ENCODE measurements at regions not wholly inside any gene's neighbourhood (a gene's known extent, or its start where the extent isn't known, plus 50 kb on each side); places are given as distances from the start of the nearest gene placed in this dataset.
A peak's percentile ranks its signal among the peaks of the same experiment; 100 is the strongest.

DNA sequence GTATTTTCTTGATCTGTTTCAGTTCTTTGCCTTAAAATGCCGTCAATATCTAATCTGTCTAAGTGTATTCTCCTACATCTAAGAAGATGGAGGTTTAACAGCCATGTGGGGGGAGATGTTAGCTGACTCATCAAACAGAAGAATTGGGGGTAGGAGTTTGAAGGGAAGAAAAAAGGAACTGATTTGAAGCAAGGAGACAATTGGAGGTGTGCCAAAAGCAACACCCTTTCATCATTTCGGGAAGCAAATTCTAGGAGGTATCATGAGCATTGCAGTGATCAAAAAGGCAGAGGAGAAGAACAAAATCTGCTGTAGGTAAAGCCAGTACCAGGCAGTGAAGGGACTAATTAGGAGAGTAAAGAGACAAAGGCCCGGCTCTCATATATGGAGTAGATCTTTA, 337.3 kb upstream of the TBC1D5 start:
- Histone ChIP-seq H3K9me3 (no peaks in the 10 kb centered on the region), H3K4me2 (0 out of 2 replicates have a peak overlapping the region, but pooled peaks have one; percentile 8), H3K4me3 (no peak overlapping the region), H3K27ac (no peak overlapping the region), H3K9ac (no peak overlapping the region), H3K4me1 (peaks cover 26% of the 10 kb centered on the region), H4K20me1 (no peaks in the 10 kb centered on the region), H3K36me3 (peaks cover 5% of the 10 kb centered on the region; the same call in 1 of the 2 replicates), H3K27me3 (no peaks in the 10 kb centered on the region)
- no peak for TF ChIP-seq Cebpa-rat (IDR thresholded peaks at IDR 0.05)

DNA sequence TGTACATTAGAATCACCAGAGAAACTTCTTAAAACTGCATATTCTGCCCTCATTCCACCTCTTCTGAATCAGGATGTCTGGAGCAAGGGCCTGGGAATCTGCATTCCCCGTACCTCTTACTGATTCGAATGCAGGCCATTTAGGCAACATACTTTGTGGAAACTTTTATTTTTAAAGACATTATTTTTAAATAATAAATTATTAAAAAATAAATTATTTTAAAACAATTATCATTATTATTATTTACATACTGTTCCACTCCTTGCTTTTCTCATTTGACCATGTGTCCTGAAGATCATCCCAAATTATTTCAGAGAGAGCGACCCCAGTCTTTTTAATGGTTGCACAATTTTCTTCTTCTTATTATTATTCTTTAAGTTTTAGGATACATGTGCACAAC, 336.6 kb upstream of the TBC1D5 start:
- H3K9ac ChIP-seq, result no peak overlapping the region

DNA sequence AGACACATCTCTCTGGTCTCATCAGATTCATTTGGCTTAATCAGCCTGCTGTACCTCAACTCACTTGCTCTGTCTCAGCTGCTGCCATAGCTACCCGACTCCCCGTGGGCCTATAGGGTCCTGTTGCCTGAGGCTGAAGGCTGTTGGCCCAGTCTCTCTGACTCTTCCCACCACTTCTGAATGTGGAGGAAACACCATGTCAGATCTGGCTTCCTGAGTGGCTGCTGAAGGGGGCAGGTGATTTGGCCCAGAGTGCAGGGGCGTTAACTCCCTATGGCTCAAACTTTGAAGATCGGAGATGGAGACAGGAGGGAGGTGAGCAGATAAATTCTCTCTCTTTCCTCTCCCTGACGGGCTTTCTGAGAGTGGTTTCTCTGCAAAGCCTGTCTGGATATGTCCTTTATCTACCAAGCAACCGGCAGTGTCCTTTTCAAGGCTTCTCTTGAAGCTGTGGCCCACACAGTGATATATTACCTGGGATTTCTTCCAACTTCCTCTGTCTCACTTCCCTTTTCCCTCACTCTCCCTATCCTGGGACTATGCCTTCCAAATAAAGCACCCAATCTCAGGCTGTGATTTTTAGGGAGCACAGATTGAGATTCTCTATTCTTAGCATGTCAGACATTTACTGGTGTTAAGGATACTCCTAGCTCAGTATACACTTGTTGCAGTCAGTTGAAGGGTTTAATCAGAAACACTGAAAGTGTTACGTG, 334.9 kb upstream of the TBC1D5 start:
- Histone ChIP-seq H3K9ac (no peak overlapping the region), H3K27ac (no peak overlapping the region), H3K4me1 (peaks cover 26% of the 10 kb centered on the region), H3K4me2 (peak overlapping the region; percentile 38), H3K4me3 (no peak overlapping the region), H3K9me3 (no peaks in the 10 kb centered on the region), H3K27me3 (no peaks in the 10 kb centered on the region), H4K20me1 (no peaks in the 10 kb centered on the region), H3K36me3 (0 out of 2 replicates have a peak, but pooled peaks cover 7% of the 10 kb centered on the region)
- TF ChIP-seq Cebpa-rat (IDR thresholded peaks at IDR 0.05), result no peak

More for the DNA sequence above, 336.6 kb upstream of the TBC1D5 start:
- TF ChIP-seq Cebpa-rat (IDR thresholded peaks at IDR 0.05), result no peak
- peaks cover 4% of the 10 kb centered on the region; the same call in 1 of the 2 replicates for H3K36me3 ChIP-seq
- H4K20me1 ChIP-seq, result no peaks in the 10 kb centered on the region
- no peak overlapping the region for H3K4me3 ChIP-seq
- H3K4me1 ChIP-seq, result peaks cover 26% of the 10 kb centered on the region
- H3K4me2 ChIP-seq, result no peak overlapping the region
- H3K9me3 ChIP-seq, result no peaks in the 10 kb centered on the region
- H3K27me3 ChIP-seq, result no peaks in the 10 kb centered on the region
- H3K27ac ChIP-seq, result no peak overlapping the region

DNA sequence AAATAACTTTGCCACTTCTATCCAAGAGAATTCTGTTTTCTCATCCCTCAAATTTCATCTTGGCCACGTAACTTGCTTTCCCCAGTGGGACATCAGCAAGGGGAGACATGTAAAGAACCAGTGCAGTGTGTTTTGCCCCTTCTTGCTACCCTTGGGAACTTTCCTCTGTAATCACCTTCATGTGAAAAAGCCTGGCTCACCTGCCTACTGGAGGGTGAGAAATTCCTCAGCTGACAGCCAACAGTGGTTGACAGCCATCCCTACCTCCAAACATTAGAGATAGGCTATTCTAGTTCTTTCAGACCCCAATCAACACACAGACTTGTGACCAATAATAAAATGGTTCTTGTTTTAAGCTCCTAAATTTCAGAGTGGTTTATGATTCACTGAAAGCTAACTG, 333.9 kb upstream of the TBC1D5 start:
- TF ChIP-seq Cebpa-rat (IDR thresholded peaks at IDR 0.05), result no peak
- Histone ChIP-seq H3K4me2 (no peak overlapping the region), H3K27ac (no peak overlapping the region), H3K4me3 (no peak overlapping the region), H3K36me3 (0 out of 2 replicates have a peak, but pooled peaks cover 7% of the 10 kb centered on the region), H3K4me1 (peaks cover 32% of the 10 kb centered on the region), H3K9me3 (peaks cover 4% of the 10 kb centered on the region; the same call in 1 of the 2 replicates), H3K9ac (no peak overlapping the region), H4K20me1 (no peaks in the 10 kb centered on the region), H3K27me3 (no peaks in the 10 kb centered on the region)

DNA sequence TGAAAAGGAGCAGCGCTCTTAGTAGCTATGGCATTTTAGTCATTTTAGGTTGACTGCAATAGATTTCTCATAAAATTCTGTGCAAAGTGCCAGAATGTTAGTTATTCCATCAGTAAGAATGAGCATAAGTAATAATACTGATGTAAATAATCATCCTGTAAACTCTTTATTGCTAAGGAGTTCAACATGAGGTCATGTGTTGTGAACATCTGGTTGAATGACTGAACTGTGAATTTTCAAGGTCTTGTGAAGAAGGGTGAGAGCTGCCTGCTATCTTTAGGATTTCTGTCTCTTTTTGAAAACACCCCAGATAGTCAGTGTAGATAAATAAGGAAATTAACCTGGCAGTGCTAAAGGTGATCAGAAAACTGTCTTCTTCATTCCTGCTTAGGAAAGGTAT, 333.4 kb upstream of the TBC1D5 start:
- Histone ChIP-seq H3K27me3 (no peaks in the 10 kb centered on the region), H4K20me1 (no peaks in the 10 kb centered on the region), H3K9me3 (peaks cover 4% of the 10 kb centered on the region; the same call in 1 of the 2 replicates), H3K4me3 (no peak overlapping the region), H3K36me3 (0 out of 2 replicates have a peak, but pooled peaks cover 7% of the 10 kb centered on the region), H3K4me2 (no peak overlapping the region), H3K9ac (no peak overlapping the region), H3K27ac (no peak overlapping the region), H3K4me1 (peaks cover 32% of the 10 kb centered on the region)
- no peak for TF ChIP-seq Cebpa-rat (IDR thresholded peaks at IDR 0.05)

DNA sequence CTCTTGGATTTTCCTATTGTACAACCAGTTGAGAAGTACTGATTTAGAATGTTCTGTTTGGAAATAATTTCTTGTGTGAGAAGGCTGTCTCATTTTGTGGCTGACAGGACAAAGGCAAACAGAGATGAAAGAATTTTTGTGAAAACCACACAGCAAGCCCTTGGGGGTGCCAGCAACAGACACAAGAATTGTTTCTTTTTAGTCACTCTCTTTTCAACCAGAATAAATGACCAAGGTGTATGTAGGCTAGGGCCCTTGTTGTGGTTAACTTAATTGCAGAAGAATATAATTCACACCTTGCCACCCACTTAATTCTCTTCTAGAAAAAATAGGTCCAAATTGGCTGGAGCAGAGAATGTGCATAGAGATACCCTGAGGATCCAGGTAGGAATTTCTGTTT, 329.4 kb upstream of the TBC1D5 start:
- Histone ChIP-seq H3K4me2 (no peak overlapping the region), H3K4me1 (peaks cover 20% of the 10 kb centered on the region), H3K36me3 (peaks cover 14% of the 10 kb centered on the region; the same call in 1 of the 2 replicates), H3K4me3 (no peak overlapping the region), H3K27ac (no peak overlapping the region), H3K27me3 (no peaks in the 10 kb centered on the region), H4K20me1 (no peaks in the 10 kb centered on the region), H3K9ac (no peak overlapping the region), H3K9me3 (peaks cover 4% of the 10 kb centered on the region; the same call in 1 of the 2 replicates)
- no peak for TF ChIP-seq Cebpa-rat (IDR thresholded peaks at IDR 0.05)

DNA sequence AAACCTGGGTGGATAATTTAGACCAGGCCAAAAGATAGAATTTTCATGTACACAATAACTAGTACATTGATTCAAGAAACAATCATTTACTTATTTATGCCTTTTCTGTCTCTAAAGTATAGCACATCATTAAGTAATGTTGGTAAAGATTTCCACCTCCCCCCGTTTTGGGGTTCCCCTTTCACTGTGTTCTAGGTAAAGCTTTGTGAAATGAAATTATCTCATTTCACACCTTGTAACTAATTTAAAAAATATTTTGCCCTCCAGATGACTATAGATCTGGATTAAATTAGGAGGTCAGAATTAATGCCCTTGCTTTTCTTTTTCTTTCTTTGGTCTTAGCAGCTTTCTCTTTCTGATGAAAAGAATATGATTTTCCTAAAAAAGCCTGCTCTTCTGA, 328.5 kb upstream of the TBC1D5 start:
- Histone ChIP-seq H3K9me3 (peaks cover 7% of the 10 kb centered on the region; the same call in 1 of the 2 replicates), H3K4me2 (no peak overlapping the region), H3K27ac (no peak overlapping the region), H3K27me3 (no peaks in the 10 kb centered on the region), H3K9ac (no peak overlapping the region), H3K4me3 (no peak overlapping the region), H4K20me1 (no peaks in the 10 kb centered on the region), H3K4me1 (peaks cover 11% of the 10 kb centered on the region), H3K36me3 (peaks cover 21% of the 10 kb centered on the region)
- TF ChIP-seq Cebpa-rat (IDR thresholded peaks at IDR 0.05), result no peak

DNA sequence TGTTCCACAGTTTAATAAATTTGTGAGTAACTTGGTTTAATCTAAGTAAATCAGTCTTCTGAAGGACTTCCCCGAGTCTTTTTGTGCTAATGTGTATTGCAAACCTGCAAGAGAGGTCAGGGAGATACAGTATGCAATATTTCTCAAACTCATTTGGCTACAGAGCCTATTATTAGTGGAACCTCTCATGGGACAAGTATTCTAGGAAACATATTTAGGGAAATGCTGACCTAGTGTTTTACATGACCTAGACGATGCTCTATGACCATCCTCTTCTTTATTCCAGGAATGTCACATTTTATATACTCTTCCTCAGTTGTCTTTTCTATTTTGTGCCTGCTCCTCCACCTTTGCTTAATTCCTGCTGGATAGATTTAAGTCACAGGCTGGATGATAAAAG, 327.8 kb upstream of the TBC1D5 start:
- Histone ChIP-seq H3K9ac (no peak overlapping the region), H3K9me3 (peaks cover 10% of the 10 kb centered on the region; the same call in 1 of the 2 replicates), H3K27me3 (no peaks in the 10 kb centered on the region), H3K4me1 (peaks cover 11% of the 10 kb centered on the region), H4K20me1 (no peaks in the 10 kb centered on the region), H3K4me2 (no peak overlapping the region; the same call in 1 of the 2 replicates), H3K27ac (no peak overlapping the region), H3K4me3 (no peak overlapping the region), H3K36me3 (peaks cover 25% of the 10 kb centered on the region)
- no peak for TF ChIP-seq Cebpa-rat (IDR thresholded peaks at IDR 0.05)

DNA sequence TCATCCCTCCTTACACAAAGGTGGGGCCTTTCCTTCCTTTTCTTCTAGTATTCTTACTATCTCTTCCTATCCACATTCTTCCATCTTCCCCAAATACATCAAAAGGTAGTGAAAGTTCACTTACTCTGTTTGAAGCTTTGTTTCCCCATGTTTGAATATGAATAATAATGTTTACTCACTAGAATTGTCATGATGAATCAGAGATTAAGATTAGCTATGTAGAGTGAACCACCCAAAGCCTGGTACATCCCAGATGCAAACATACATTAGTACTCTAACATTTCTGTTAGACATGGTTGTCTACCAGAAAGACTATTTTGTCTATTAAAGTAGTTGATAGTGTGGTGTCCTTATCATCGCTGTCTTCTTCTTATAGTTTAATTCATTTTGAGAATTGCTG, 327.1 kb upstream of the TBC1D5 start:
- H3K36me3 ChIP-seq, result peaks cover 29% of the 10 kb centered on the region
- H3K9me3 ChIP-seq, result peaks cover 17% of the 10 kb centered on the region
- H3K4me2 ChIP-seq, result no peak overlapping the region
- H3K4me1 ChIP-seq, result peaks cover 11% of the 10 kb centered on the region
- H3K4me3 ChIP-seq, result no peak overlapping the region
- no peak overlapping the region for H3K9ac ChIP-seq
- no peak overlapping the region for H3K27ac ChIP-seq
- H3K27me3 ChIP-seq, result no peaks in the 10 kb centered on the region
- no peak for TF ChIP-seq Cebpa-rat (IDR thresholded peaks at IDR 0.05)
- no peaks in the 10 kb centered on the region for H4K20me1 ChIP-seq

DNA sequence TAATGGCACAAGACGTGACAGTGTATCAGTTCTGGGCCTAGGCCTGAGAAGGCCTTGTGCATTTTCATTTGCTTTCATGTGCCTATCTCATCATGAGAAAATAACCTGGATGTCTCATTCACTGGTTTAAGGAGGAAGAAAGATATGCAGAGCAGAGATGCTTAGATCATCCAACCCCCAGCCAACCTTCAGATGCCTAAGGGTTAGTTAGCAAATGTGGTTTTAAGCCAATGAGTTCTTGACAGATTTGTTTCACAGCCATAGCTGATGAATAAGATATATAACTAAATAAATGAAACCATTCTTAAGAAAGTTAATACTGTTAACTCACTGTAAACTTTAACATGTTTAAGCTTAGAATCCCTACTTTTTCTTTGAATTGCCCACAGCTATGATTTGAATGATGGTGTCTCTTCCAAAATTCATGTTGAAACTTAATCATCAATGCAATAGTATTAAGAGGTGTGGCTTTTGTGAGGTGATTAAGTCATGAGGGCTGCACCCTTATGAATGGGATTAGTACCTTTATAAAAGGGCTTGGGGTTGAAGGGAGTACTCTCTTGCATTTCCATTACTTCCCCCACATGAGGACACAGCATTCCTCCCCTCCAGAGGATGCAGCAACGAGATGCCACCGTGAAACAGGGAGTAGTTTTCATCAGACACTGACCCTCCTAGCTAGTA, 324.6 kb upstream of the TBC1D5 start:
- Histone ChIP-seq H3K4me1 (peaks cover 11% of the 10 kb centered on the region), H3K9ac (no peak overlapping the region), H3K36me3 (peaks cover 39% of the 10 kb centered on the region), H4K20me1 (no peaks in the 10 kb centered on the region), H3K4me2 (no peak overlapping the region), H3K9me3 (peaks cover 39% of the 10 kb centered on the region), H3K4me3 (no peak overlapping the region), H3K27me3 (no peaks in the 10 kb centered on the region), H3K27ac (no peak overlapping the region)
- no peak for TF ChIP-seq Cebpa-rat (IDR thresholded peaks at IDR 0.05)
